Trophoblast cell (in vitro differentiated cells and primary cell): ENCODE measurements at regions not wholly inside any gene's neighbourhood (a gene's known extent, or its start where the extent isn't known, plus 50 kb on each side); places are given as distances from the start of the nearest gene placed in this dataset.
"Not testable (repeated sequence)": the region's sequence is repeated elsewhere in the genome, so short reads cannot be mapped to it uniquely, and the experiment has no call there.

ENCODE experiments used
- DNase-seq, 2 donors: peaks; one replicate each; pipeline ENCODE4 v3.0.0-alpha.2; 2016
- H2AFZ ChIP-seq: 2 replicates; pipeline ENCODE4 v1.6.1; 2013; ENCODE audit warnings: low read length, moderate library complexity, mild to moderate bottlenecking; ENCODE audit not compliant: insufficient read depth, poor library complexity
- H2AK5ac ChIP-seq: 2 replicates; pipeline ENCODE4 v1.6.1; 2013; ENCODE audit warnings: mild to moderate bottlenecking, low read length
- H2BK120ac ChIP-seq: 2 replicates; pipeline ENCODE4 v1.6.1; 2013; ENCODE audit warnings: low read length, mild to moderate bottlenecking, moderate library complexity; ENCODE audit not compliant: insufficient read depth, poor library complexity
- H2BK12ac ChIP-seq: 2 replicates; pipeline ENCODE4 v1.6.1; 2013; ENCODE audit warnings: mild to moderate bottlenecking, low read length, moderate library complexity
- H2BK5ac ChIP-seq: 2 replicates; pipeline ENCODE4 v1.6.1; 2013; ENCODE audit warnings: low read length, low read depth, moderate library complexity, mild to moderate bottlenecking; ENCODE audit not compliant: poor library complexity
- H3K14ac ChIP-seq: 2 replicates; pipeline ENCODE4 v1.6.1; 2013; ENCODE audit warnings: mild to moderate bottlenecking, low read length
- H3K18ac ChIP-seq: 2 replicates; pipeline ENCODE4 v1.6.1; 2013; ENCODE audit warnings: mild to moderate bottlenecking, low read length
- H3K23ac ChIP-seq: 2 replicates; pipeline ENCODE4 v1.6.1; 2013; ENCODE audit warnings: low read length
- H3K27ac ChIP-seq: 2 replicates; pipeline ENCODE4 v1.5.1; 2013; ENCODE audit warnings: low read depth, mild to moderate bottlenecking, inconsistent platforms, low read length, moderate library complexity
- H3K27me3 ChIP-seq: 2 replicates; pipeline ENCODE4 v1.6.1; 2013; ENCODE audit warnings: inconsistent platforms, mild to moderate bottlenecking, low read length, moderate library complexity; ENCODE audit not compliant: insufficient read depth
- H3K36me3 ChIP-seq, 2 experiments: 1 replicate in 1 of 2; 2 replicates in 1 of 2; pipeline ENCODE4 v1.6.1; 2013; ENCODE audit warnings: low read length in 2 of 2, mild to moderate bottlenecking in 2 of 2, moderate library complexity in 1 of 2; ENCODE audit not compliant: insufficient read depth in 2 of 2, control insufficient read depth in 1 of 2
- H3K4ac ChIP-seq: 2 replicates; pipeline ENCODE4 v1.6.1; 2013; ENCODE audit warnings: low read depth, mild to moderate bottlenecking, low read length, moderate library complexity
- H3K4me1 ChIP-seq, 2 experiments: 1 replicate in 1 of 2; 2 replicates in 1 of 2; pipeline ENCODE4 v1.6.1; 2013; ENCODE audit warnings: low read length in 2 of 2, mild to moderate bottlenecking in 2 of 2, moderate library complexity in 1 of 2; ENCODE audit not compliant: insufficient read depth in 2 of 2, control insufficient read depth in 1 of 2
- H3K4me2 ChIP-seq: 2 replicates; pipeline ENCODE4 v1.6.1; 2013; ENCODE audit warnings: inconsistent platforms, mild to moderate bottlenecking, low read length, moderate library complexity
- H3K4me3 ChIP-seq: 2 replicates; pipeline ENCODE4 v1.5.1; 2013; ENCODE audit warnings: mild to moderate bottlenecking, low read depth, low read length, inconsistent platforms
- H3K79me1 ChIP-seq: one replicate; pipeline ENCODE4 v1.6.1; 2013; ENCODE audit warnings: low read length
- H3K79me2 ChIP-seq: 2 replicates; pipeline ENCODE4 v1.6.1; 2013; ENCODE audit warnings: low read length, mild to moderate bottlenecking; ENCODE audit not compliant: control insufficient read depth, insufficient read depth, poor library complexity
- H3K9ac ChIP-seq: 2 replicates; pipeline ENCODE4 v1.6.1; 2013; ENCODE audit warnings: mild to moderate bottlenecking, low read length
- H3K9me3 ChIP-seq: 2 replicates; pipeline ENCODE4 v1.6.1; 2013; ENCODE audit warnings: low read depth, mild to moderate bottlenecking, control low read depth, inconsistent platforms, low read length; ENCODE audit not compliant: insufficient read depth
- H4K12ac ChIP-seq: 2 replicates; pipeline ENCODE4 v1.6.1; 2013; ENCODE audit warnings: low read depth, mild to moderate bottlenecking, low read length, moderate library complexity
- H4K8ac ChIP-seq: 2 replicates; pipeline ENCODE4 v1.6.1; 2013; ENCODE audit warnings: low read depth, mild to moderate bottlenecking, low read length, moderate library complexity
- H4K91ac ChIP-seq: one replicate; pipeline ENCODE4 v1.6.1; 2013; ENCODE audit warnings: low read depth, mild to moderate bottlenecking, low read length, moderate library complexity
- WGBS: extraction: QIAGEN DNeasy Blood & Tissue Kit; methylation state at CpG from one replicate; pipeline ENCODE4 v1.1.7; 2013; ENCODE audit warnings: missing lambda C conversion rate; ENCODE audit not compliant: insufficient read length, insufficient coverage; ENCODE audit errors: extremely low coverage; 5-methylcytosine and 5-hydroxymethylcytosine counted together

DNA sequence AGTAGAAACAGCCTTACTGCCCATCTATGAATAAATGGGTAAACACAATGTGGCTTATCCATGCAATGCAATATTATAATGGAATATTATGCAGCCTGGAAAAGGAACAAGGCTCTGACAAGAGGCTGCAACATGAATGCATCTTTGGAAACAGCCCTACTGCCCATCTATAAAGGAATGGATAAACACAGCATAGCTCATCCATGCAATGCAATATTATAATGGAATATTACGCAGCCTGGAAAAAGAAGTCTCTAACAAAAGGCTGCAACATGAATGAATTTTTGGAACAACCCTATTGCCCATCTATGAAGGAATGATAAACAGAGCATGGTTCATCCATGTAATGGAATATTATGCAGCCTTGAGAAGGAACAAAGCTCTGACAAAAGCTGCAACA, 161.0 kb downstream of the CRLF2 start:
- Histone ChIP-seq H3K18ac (no peak overlapping the region), H2BK120ac (no peak overlapping the region)

DNA sequence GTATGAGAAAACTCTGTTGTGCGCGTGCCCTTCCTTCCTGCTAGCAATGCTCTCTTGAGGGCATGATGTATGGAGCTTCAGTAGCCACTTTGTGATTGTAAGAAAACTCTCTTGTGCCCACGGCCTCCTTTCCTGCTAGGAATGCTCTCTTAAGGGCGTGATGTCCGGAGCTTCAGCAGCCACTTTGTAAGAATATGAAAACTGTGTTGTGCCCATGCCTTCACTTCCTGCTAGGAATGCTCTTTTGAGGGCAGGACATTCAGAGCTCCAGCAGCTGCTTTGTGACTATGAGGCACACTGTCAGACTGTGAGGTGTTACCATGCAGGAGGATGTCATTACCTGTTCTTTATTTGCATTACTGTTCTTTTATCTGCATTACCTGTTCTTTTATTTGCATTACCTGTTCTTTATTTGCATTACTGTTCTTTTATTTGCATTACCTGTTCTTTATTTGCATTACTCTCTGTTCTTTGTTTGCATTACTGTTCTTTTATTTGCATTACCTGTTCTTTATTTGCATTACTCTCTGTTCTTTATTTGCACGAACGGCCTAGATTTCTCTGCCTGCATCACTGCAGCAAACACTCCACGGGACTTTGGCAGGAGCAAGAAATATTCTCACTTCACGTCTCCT, 166.7 kb downstream of the CRLF2 start:
- Histone ChIP-seq H2AK5ac (no peak overlapping the region), H4K8ac (no peak overlapping the region), H3K4me3 (no peak overlapping the region), H3K4ac (no peak overlapping the region), H3K9me3 (peaks cover 4% of the 10 kb centered on the region), H3K79me1 (no peaks in the 10 kb centered on the region), H4K91ac (no peak overlapping the region), H3K79me2 (no peaks in the 10 kb centered on the region), H3K23ac (no peak overlapping the region), H3K14ac (no peak overlapping the region), H3K27me3 (no peaks in the 10 kb centered on the region), H3K9ac (no peak overlapping the region), H2BK12ac (no peak overlapping the region), H2AFZ (no peak overlapping the region), H3K36me3 (no peaks in the 10 kb centered on the region), H4K12ac (no peak overlapping the region), H2BK5ac (no peak overlapping the region), H2BK120ac (no peak overlapping the region), H3K4me2 (no peak overlapping the region), H3K4me1 (no peaks in the 10 kb centered on the region), H3K18ac (no peak overlapping the region), H3K27ac (no peak overlapping the region)
- DNase-seq = no peak
- WGBS = no CpG with 5 or more reads among the region's 9 CpGs

More for the DNA sequence above, 161.0 kb downstream of the CRLF2 start:
- no peaks in the 10 kb centered on the region for H3K4me1 ChIP-seq
- H4K12ac ChIP-seq = no peak overlapping the region
- H2BK12ac ChIP-seq = no peak overlapping the region
- H2BK5ac ChIP-seq = no peak overlapping the region
- no peaks in the 10 kb centered on the region for H3K79me1 ChIP-seq
- WGBS = no CpG with 5 or more reads among the region's 1 CpG
- H2AFZ ChIP-seq = no peak overlapping the region
- no peak for DNase-seq
- H3K4ac ChIP-seq = no peak overlapping the region
- no peak overlapping the region for H3K27ac ChIP-seq
- H3K23ac ChIP-seq = no peak overlapping the region
- no peaks in the 10 kb centered on the region for H3K27me3 ChIP-seq
- H4K91ac ChIP-seq = no peak overlapping the region
- no peaks in the 10 kb centered on the region for H3K79me2 ChIP-seq
- no peak overlapping the region for H4K8ac ChIP-seq
- H3K9ac ChIP-seq = no peak overlapping the region
- no peak overlapping the region for H3K4me3 ChIP-seq
- no peak overlapping the region for H2AK5ac ChIP-seq
- H3K4me2 ChIP-seq = no peak overlapping the region
- no peak overlapping the region for H3K14ac ChIP-seq
- H3K36me3 ChIP-seq = no peaks in the 10 kb centered on the region
- no peaks in the 10 kb centered on the region for H3K9me3 ChIP-seq

GRCh38 chrX:1041091-1041490, 171.4 kb downstream of the CRLF2 start:
- WGBS = no CpG with 5 or more reads among the region's 11 CpGs
- H3K18ac ChIP-seq = no peak overlapping the region
- H4K8ac ChIP-seq = no peak overlapping the region
- DNase-seq = no peak
- H2BK120ac ChIP-seq = no peak overlapping the region
- no peak overlapping the region for H3K4me3 ChIP-seq
- H3K9ac ChIP-seq = no peak overlapping the region
- H3K14ac ChIP-seq = no peak overlapping the region
- no peaks in the 10 kb centered on the region for H3K36me3 ChIP-seq
- H3K23ac ChIP-seq = no peak overlapping the region
- no peaks in the 10 kb centered on the region for H3K79me1 ChIP-seq
- no peak overlapping the region for H3K4me2 ChIP-seq
- no peak overlapping the region for H4K91ac ChIP-seq
- no peak overlapping the region for H2BK12ac ChIP-seq
- no peak overlapping the region for H2AFZ ChIP-seq
- H3K4me1 ChIP-seq = no peaks in the 10 kb centered on the region
- H3K27ac ChIP-seq = no peak overlapping the region
- H2AK5ac ChIP-seq = no peak overlapping the region
- no peaks in the 10 kb centered on the region for H3K27me3 ChIP-seq
- H4K12ac ChIP-seq = no peak overlapping the region
- no peak overlapping the region for H2BK5ac ChIP-seq
- no peak overlapping the region for H3K4ac ChIP-seq
- no peaks in the 10 kb centered on the region for H3K79me2 ChIP-seq
- peaks cover 10% of the 10 kb centered on the region for H3K9me3 ChIP-seq

- H3K27me3 ChIP-seq, H2BK120ac ChIP-seq, H3K14ac ChIP-seq, H3K4me3 ChIP-seq, H3K4me1 ChIP-seq, DNase-seq, H4K8ac ChIP-seq, H2AK5ac ChIP-seq, H4K12ac ChIP-seq, H3K18ac ChIP-seq, H3K4me2 ChIP-seq, H2BK12ac ChIP-seq, H3K4ac ChIP-seq, H3K9me3 ChIP-seq, H2BK5ac ChIP-seq, H3K27ac ChIP-seq, H3K79me2 ChIP-seq, H4K91ac ChIP-seq, H3K23ac ChIP-seq, H3K36me3 ChIP-seq, H2AFZ ChIP-seq, H3K79me1 ChIP-seq, H3K9ac ChIP-seq: not testable (repeated sequence)
- no CpG with 5 or more reads among the region's 14 CpGs for WGBS
Observed at GRCh38 chrX:1035931-1036330, 176.5 kb downstream of the CRLF2 start.
